H1 (cell line): ENCODE measurements at regions not wholly inside any gene's neighbourhood (a gene's known extent, or its start where the extent isn't known, plus 50 kb on each side); places are given as distances from the start of the nearest gene placed in this dataset.

Experiments
- BRCA1 ChIP-seq: IDR thresholded peaks from 2 replicates; pipeline ENCODE4 v1.6.1; 2012; ENCODE audit warnings: low read depth, low read length, improper control_type of control experiment
- CHD7 ChIP-seq: fragments of 300-600 bp; sonication (generic); IDR thresholded peaks from 2 replicates; pipeline ENCODE4 v1.7.1; 2012; ENCODE audit warnings: low read length, moderate library complexity, mild to moderate bottlenecking, inconsistent platforms; ENCODE audit not compliant: insufficient replicate concordance
- E2F6 ChIP-seq: IDR thresholded peaks from 2 replicates; pipeline ENCODE4 v1.6.1; 2012; ENCODE audit warnings: inconsistent platforms
- GTF2F1 ChIP-seq: IDR thresholded peaks from 2 replicates; pipeline ENCODE4 v1.6.1; 2012; ENCODE audit warnings: low read depth, low read length, improper control_type of control experiment, borderline replicate concordance
- KDM4A ChIP-seq: IDR thresholded peaks from one replicate; pipeline ENCODE4 v1.7.1; 2012; ENCODE audit warnings: low read depth, mild to moderate bottlenecking, moderate library complexity, low read length, inconsistent platforms; ENCODE audit not compliant: severe bottlenecking
- POU5F1 ChIP-seq: IDR thresholded peaks from 2 replicates; pipeline ENCODE4 v1.6.1; 2011; ENCODE audit warnings: low read depth, mild to moderate bottlenecking, low read length, moderate library complexity
- SP4 ChIP-seq: IDR thresholded peaks from 2 replicates; pipeline ENCODE4 v1.6.1; 2012; ENCODE audit warnings: low read length, inconsistent platforms

GRCh38 chr10:22850541-22850940 lies 77.3 kb upstream of the ARMC3 start (continued):
- TF ChIP-seq CHD7 (no peak), BRCA1 (no peak), GTF2F1 (no peak), KDM4A (no peak), E2F6 (no peak), SP4 (no peak), POU5F1 (no peak)
